Mucosa of stomach (tissue), 1 donor: ENCODE measurements at regions not wholly inside any gene's neighbourhood (a gene's known extent, or its start where the extent isn't known, plus 50 kb on each side); places are given as distances from the start of the nearest gene placed in this dataset.
"Not testable (repeated sequence)": the region's sequence is repeated elsewhere in the genome, so short reads cannot be mapped to it uniquely, and the experiment has no call there.

Experiments used
- H3K27me3 ChIP-seq: one replicate; pipeline ENCODE4 v1.7.0; 2013; ENCODE audit warnings: mild to moderate bottlenecking, low read length; ENCODE audit not compliant: control insufficient read depth, insufficient read depth
- H3K36me3 ChIP-seq: one replicate; pipeline ENCODE4 v1.7.0; 2013; ENCODE audit warnings: low read length; ENCODE audit not compliant: control insufficient read depth, insufficient read depth
- H3K4me1 ChIP-seq: one replicate; pipeline ENCODE4 v1.7.0; 2013; ENCODE audit warnings: mild to moderate bottlenecking, low read length; ENCODE audit not compliant: control insufficient read depth, insufficient read depth
- H3K4me3 ChIP-seq: one replicate; pipeline ENCODE4 v1.7.0; 2013; ENCODE audit warnings: low read length
- H3K9ac ChIP-seq: one replicate; pipeline ENCODE4 v1.7.0; 2013; ENCODE audit warnings: mild to moderate bottlenecking, low read length, moderate library complexity
- H3K9me3 ChIP-seq: one replicate; pipeline ENCODE4 v1.7.0; 2013; ENCODE audit warnings: mild to moderate bottlenecking, low read length, moderate library complexity; ENCODE audit not compliant: control insufficient read depth
- donor health status: Pancreatic carcinoma.

GRCh38 chr20:30418378-30418777 lies 839.1 kb upstream of the DEFB115 start:
- H3K27me3 ChIP-seq, H3K4me3 ChIP-seq, H3K4me1 ChIP-seq, H3K9ac ChIP-seq, H3K9me3 ChIP-seq, H3K36me3 ChIP-seq: not testable (repeated sequence)

DNA sequence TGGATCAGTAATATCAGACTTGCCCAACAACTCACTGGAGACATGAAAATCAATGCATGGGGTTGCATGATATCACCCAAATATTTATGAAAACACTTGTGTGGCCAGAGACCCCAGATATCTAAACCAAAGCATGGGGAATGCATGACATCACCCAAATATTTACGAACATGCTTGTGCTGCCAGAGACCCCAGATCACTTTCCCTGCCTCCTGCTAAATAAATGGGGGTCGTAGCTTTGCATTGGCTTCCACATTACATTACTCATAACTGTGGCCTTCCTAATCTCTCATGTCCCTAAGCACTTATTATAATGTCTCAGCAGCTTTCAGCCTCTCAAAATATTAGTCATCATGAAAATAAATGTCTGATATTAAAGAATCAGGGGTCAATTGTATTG lies 838.0 kb upstream of the DEFB115 start:
- Histone ChIP-seq H3K36me3 (no peaks in the 10 kb centered on the region), H3K4me1 (no peaks in the 10 kb centered on the region), H3K27me3 (no peaks in the 10 kb centered on the region)

GRCh38 chr20:30419871-30420420 lies 837.5 kb upstream of the DEFB115 start:
- not testable (repeated sequence) for H3K27me3 ChIP-seq, H3K36me3 ChIP-seq, H3K4me1 ChIP-seq, H3K4me3 ChIP-seq, H3K9me3 ChIP-seq, H3K9ac ChIP-seq

More for the DNA sequence above, 838.0 kb upstream of the DEFB115 start:
- no peak overlapping the region for H3K4me3 ChIP-seq
- no peaks in the 10 kb centered on the region for H3K9me3 ChIP-seq
- no peak overlapping the region for H3K9ac ChIP-seq
